Left ventricle myocardium inferior (tissue), 1 donor: ENCODE measurements at regions not wholly inside any gene's neighbourhood (a gene's known extent, or its start where the extent isn't known, plus 50 kb on each side); places are given as distances from the start of the nearest gene placed in this dataset.

ENCODE experiments used
- DNase-seq: peaks from one replicate; pipeline ENCODE4 v3.0.0-alpha.2; 2020
- H3K27ac ChIP-seq: fragments of 200-600 bp; replicated peaks from 2 replicates; pipeline ENCODE4 v1.8.0; 2021
- H3K27me3 ChIP-seq: fragments of 200-600 bp; 2 replicates; pipeline ENCODE4 v1.8.0; 2021; ENCODE audit warnings: low read depth
- H3K36me3 ChIP-seq: fragments of 200-600 bp; 2 replicates; pipeline ENCODE4 v1.8.0; 2021
- H3K4me1 ChIP-seq: fragments of 200-600 bp; 2 replicates; pipeline ENCODE4 v1.8.0; 2021
- H3K4me3 ChIP-seq: fragments of 200-600 bp; 2 replicates; pipeline ENCODE4 v1.8.0; 2021; ENCODE audit warnings: mild to moderate bottlenecking, moderate library complexity
- H3K9me3 ChIP-seq: fragments of 200-600 bp; replicated peaks from 2 replicates; pipeline ENCODE4 v1.8.0; 2021
- CTCF ChIP-seq: fragments of 200-600 bp; IDR thresholded peaks from 2 replicates; pipeline ENCODE4 v1.8.0; 2021; ENCODE audit warnings: antibody characterized with exemption, mild to moderate bottlenecking, borderline replicate concordance
- intact Hi-C: fragments of 100-400 bp; cut with micrococcal nuclease; formaldehyde crosslinking; loops from one replicate; pipeline ENCODE4 v1.11.0; 2022
- donor health status: DM: no; HTN: yes; CAD: no; lungs with severe emphysema.

- Histone ChIP-seq H3K9me3 (no peaks in the 10 kb centered on the region), H3K27ac (no peak overlapping the region), H3K36me3 (no peaks in the 10 kb centered on the region), H3K4me1 (no peaks in the 10 kb centered on the region), H3K27me3 (peaks cover 5% of the 10 kb centered on the region), H3K4me3 (no peak overlapping the region)
- DNase-seq = no peak
- TF ChIP-seq CTCF = no peak
- intact Hi-C loops = no loop called here
Observed at GRCh38 chr20:12913781-12914443, 94.9 kb upstream of the SPTLC3 start.

GRCh38 chr20:12914804-12915203, 94.0 kb upstream of the SPTLC3 start:
- no peak overlapping the region for H3K27ac ChIP-seq
- no peak for DNase-seq
- H3K4me1 ChIP-seq = no peaks in the 10 kb centered on the region
- no peak overlapping the region for H3K4me3 ChIP-seq
- peaks cover 5% of the 10 kb centered on the region for H3K27me3 ChIP-seq
- intact Hi-C loops = no loop called here
- H3K9me3 ChIP-seq = no peaks in the 10 kb centered on the region
- no peaks in the 10 kb centered on the region for H3K36me3 ChIP-seq
- TF ChIP-seq CTCF = no peak

GRCh38 chr20:12916699-12917098, 92.1 kb upstream of the SPTLC3 start:
- Histone ChIP-seq H3K9me3 (no peaks in the 10 kb centered on the region), H3K27ac (no peak overlapping the region), H3K27me3 (peaks cover 15% of the 10 kb centered on the region), H3K36me3 (no peaks in the 10 kb centered on the region), H3K4me1 (no peaks in the 10 kb centered on the region), H3K4me3 (no peak overlapping the region)
- DNase-seq = no peak
- TF ChIP-seq CTCF = no peak
- intact Hi-C loops = no loop called here

- no peak for DNase-seq
- Histone ChIP-seq H3K27ac (no peak overlapping the region), H3K4me3 (no peak overlapping the region), H3K36me3 (no peaks in the 10 kb centered on the region), H3K9me3 (peaks cover 9% of the 10 kb centered on the region), H3K4me1 (peaks cover 3% of the 10 kb centered on the region), H3K27me3 (peaks cover 31% of the 10 kb centered on the region)
- intact Hi-C loops = loop anchor here (2.0 kb wide), 1 partner anchor 181 kb away; no protein-coding TSS in a partner anchor
- no peak for TF ChIP-seq CTCF
Observed at GRCh38 chr20:12924126-12924525, 84.6 kb upstream of the SPTLC3 start.

GRCh38 chr20:12925210-12925755, 83.5 kb upstream of the SPTLC3 start:
- Histone ChIP-seq H3K27ac (no peak overlapping the region), H3K27me3 (peaks cover 31% of the 10 kb centered on the region), H3K4me3 (no peak overlapping the region), H3K36me3 (no peaks in the 10 kb centered on the region), H3K4me1 (peaks cover 3% of the 10 kb centered on the region), H3K9me3 (peaks cover 9% of the 10 kb centered on the region)
- TF ChIP-seq CTCF = peak; percentile 84
- intact Hi-C loops = loop anchor here (2.0 kb wide), 1 partner anchor 180 kb away; no protein-coding TSS in a partner anchor
- DNase-seq = no peak
